GM18858 (cell line): ENCODE measurements at regions not wholly inside any gene's neighbourhood (a gene's known extent, or its start where the extent isn't known, plus 50 kb on each side); places are given as distances from the start of the nearest gene placed in this dataset.

Experiments used
- ATAC-seq: cut with Tn5 transposase; IDR thresholded peaks from one replicate; pipeline ENCODE4 v1.9.1; 2021; ENCODE audit not compliant: unreplicated experiment

DNA sequence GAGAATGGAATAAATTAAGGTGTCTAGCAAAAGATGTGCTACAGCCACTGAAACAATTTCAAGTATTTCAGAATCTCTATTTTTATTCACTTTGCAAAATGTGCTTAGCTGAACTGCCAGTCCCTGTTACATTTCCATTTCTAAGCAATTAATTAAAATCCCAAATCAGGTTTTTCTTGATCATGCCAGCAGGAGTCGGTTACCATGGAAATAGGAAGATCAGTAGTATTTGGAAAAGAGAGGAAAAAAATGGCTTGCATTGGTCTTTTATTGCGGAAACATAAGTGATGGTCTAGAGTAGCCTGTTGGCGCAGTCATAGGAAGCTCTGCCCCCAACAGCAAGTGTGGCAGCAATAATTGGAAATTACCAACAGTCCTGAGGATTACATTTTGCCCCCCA, 867.1 kb downstream of the GATA3 start:
- ATAC-seq, result no peak

- ATAC-seq, result no peak
Observed at GRCh38 chr10:8923096-8923495, 868.6 kb downstream of the GATA3 start.

DNA sequence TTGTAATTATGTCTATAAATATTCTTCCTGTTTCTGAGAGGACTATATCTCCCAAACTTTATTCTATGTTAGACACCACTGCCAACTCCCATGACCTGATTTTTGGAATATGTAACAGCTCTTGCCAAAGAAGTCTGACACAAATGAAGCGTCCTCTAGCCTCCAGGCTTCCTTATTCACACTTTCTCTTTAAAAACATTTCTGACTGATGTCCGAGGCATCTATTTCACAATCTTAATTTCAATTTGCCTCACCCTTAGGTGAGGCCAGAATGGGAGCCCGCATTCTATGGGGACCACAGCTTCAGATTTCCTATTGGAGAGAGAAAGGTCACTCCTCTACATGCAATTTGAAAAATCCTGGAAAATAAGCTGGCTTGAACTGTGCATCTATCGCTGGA, 873.2 kb downstream of the GATA3 start:
- no peak for ATAC-seq

DNA sequence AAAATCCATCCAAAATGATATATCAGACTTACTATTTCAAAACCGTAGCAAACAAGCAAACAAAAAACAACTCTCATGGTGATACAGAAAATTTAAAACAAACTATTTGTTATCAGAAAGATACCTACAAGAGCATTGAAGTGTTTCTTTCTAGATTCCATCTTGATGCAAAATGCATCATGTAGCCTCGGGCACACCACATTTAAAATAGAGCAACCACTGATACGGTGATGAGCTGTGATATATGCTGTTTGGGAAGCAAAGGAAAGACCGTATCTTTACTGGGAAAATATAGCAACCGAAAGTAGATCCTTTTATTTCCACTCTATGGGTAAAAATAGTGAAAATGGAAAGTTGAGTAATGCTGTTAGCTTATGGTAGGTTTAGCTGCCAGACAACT, 892.0 kb downstream of the GATA3 start:
- no peak for ATAC-seq

DNA sequence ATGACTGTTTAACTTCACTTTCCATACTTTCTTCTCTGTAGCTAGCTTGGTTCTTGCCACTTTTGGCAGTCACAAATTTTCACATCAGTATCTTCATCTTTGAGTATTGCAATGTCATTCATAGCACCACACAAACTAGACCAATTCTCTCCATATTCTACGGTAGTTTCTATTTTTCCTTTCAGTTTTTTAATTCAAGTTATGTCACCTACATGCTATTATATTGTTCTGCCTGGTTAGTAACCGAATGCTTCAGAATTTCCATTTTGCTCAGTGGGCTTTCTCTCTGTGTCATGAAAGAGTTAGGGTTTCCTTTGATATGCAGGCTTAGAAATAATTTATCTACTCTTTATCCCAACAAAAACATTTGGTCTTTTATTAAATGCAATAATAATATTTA, 896.5 kb downstream of the GATA3 start:
- ATAC-seq, result no peak

DNA sequence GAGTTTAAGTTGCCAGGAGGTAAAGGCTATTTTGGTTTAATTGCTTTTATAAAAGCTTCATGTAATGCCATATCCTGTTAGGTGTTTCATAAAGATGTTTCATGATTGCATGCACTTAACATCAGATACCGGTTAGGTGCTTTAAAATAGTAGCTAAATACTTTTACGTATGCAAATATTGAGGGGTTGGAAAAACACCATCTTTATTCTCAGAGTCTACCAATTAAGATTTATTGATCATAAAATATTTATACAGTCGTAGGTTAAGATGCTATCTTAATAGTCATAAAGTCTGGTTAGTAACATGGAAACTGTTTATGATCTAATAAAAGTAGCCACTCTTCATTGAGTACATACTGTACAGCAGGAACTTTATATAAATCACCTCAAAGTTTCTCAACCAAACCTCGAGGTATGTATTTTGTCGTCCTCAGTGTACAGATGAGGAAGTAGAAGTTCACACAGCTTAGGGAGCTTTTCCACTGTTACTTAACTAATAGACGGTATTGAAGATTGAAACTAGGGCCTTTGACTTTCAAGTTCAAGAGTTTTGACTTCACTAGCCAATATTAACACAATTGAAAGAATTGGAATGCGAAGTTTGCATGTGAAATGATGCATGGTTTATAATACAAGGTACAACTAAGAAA, 897.1 kb downstream of the GATA3 start:
- ATAC-seq, result no peak

GRCh38 chr10:8956400-8956799, 901.9 kb downstream of the GATA3 start:
- no peak for ATAC-seq

GRCh38 chr10:8962249-8962648, 907.8 kb downstream of the GATA3 start:
- ATAC-seq, result no peak

DNA sequence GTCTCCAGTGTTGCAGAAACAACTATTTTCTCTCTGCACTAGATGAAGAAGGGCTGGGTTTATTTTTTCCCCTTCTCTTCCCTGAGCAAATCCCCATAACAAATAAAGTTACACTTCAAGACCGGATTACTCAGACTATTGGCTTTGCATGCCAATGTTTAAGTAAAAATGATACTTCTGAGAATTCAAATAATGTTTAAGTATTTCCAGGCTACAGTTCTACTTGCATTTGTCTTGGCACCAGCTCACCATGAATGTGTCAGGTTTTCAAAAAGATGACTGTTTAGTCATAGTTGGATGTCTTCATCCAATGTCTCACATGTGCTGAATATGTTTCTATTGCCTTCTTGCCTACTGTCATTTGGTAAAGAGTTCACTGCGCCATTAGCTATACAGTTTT, 912.6 kb downstream of the GATA3 start:
- ATAC-seq, result no peak

DNA sequence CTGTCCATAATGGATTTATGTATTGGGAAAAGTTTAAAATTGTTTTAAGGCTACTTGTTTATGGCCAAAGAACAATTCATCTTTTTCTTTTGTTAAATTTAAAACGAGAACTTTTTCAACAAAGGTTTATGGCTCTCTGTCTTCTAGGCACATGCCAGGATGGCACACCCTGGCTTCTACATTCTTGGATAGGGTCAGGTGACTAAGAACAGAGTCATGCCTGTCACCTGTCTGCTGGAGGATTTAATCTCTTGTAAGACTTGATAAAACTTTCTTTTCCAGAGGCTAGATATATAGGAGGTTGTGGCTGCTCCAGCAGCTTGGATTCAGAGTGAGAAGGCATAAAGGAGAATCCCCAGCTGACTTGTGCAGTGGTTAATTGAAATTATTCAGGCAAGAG, 915.4 kb downstream of the GATA3 start:
- ATAC-seq, result no peak

DNA sequence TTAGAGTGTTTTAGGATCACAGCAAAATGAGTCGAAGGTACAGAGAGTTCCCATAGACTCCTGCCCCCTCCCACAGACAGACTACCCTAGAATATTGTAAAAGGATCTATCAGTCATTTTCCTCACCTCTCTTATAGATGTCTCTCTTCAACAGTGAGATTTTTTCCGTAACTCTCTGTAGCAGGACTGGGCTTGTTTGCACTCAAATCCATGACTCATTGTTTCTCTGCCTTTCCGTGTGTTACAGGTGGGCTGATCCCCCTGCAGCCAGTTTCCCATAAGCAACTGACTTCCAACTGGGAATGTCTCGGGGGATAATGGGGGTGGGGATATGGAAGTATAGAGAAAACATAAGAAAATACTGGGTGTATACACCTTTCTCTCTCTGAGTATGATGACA, 921.0 kb downstream of the GATA3 start:
- ATAC-seq, result no peak

DNA sequence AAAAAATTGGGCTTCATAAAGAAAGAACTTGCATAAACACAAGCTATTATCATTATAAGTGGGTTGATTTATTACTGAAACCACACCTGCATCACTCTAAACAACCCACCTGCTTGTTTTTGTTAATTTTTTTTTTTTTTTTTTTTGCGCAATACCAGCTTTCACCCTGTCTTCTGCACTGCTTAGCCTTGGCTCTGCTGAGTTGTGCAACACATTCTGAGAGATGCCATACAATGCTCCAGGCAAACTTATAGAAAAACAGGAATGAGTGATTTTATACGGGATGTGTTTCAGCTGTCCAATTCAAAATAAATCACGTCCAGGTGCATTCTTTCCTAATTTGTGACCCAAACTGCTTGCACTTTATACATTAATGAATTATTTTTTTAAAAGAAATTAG, 923.6 kb downstream of the GATA3 start:
- no peak for ATAC-seq

- no peak for ATAC-seq
Observed at GRCh38 chr10:8979976-8980375, 925.5 kb downstream of the GATA3 start.

DNA sequence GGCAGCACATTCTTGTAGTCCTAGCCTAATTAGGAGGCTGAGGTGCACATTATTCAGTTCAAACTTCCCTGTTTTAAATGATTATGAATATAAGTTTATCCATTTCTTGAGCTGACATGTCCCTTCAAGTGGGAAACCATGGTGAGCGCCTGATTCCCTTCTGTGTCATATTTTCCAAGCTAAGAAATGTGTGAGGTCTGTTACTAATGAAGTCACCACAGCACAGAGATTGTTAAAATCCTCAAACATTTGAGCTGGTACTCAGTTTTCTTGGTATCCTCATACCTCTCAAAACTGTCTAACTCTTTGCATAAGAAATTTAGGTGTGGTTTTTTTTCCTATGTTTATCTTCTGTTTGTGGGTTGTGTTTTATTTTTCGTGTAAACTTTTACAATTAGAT, 926.8 kb downstream of the GATA3 start:
- ATAC-seq, result no peak

GRCh38 chr10:8985651-8986050, 931.2 kb downstream of the GATA3 start:
- no peak for ATAC-seq

GRCh38 chr10:8986975-8987374, 932.5 kb downstream of the GATA3 start:
- ATAC-seq, result no peak

- no peak for ATAC-seq
Observed at GRCh38 chr10:8987712-8988111, 933.2 kb downstream of the GATA3 start.

- ATAC-seq, result no peak
Observed at GRCh38 chr10:8990280-8990987, 935.9 kb downstream of the GATA3 start.

- ATAC-seq, result no peak
Observed at GRCh38 chr10:8992009-8992408, 937.5 kb downstream of the GATA3 start.

GRCh38 chr10:8993864-8994263, 939.4 kb downstream of the GATA3 start:
- ATAC-seq, result no peak

- ATAC-seq, result no peak
Observed at GRCh38 chr10:8998751-8999150, 944.3 kb downstream of the GATA3 start.

DNA sequence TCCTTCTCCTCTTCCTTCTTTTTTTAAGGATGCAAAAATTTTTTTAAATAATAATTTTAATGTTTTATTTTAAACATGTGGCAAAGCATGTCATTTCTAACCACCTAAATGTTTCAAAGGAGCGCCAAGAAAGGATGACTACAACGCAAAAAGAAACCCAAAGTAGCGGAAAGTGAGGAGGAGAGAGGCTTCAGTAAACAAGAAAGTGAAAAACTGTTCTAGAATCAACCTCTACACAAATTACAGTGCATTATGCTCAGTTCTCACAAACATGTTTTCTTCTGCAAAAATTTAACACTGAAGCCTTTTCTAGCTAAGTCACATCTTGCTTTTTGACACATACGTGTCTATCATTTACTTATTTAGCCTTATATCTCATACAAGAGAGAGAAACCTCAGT, 948.6 kb downstream of the GATA3 start:
- no peak for ATAC-seq

GRCh38 chr10:9004736-9005135, 950.2 kb downstream of the GATA3 start:
- ATAC-seq, result no peak
